ENCODE measurements at regions not wholly inside any gene's neighbourhood (a gene's known extent, or its start where the extent isn't known, plus 50 kb on each side); places are given as distances from the start of the nearest gene placed in this dataset.
A peak's percentile ranks its signal among the peaks of the same experiment; 100 is the strongest.

- no peak overlapping the region for H3K4me3 Mint-ChIP-seq (ENCODE audit: low read depth)
- H3K27me3 Mint-ChIP-seq = peaks cover 9% of the 10 kb centered on the region
- H3K9me3 Mint-ChIP-seq (ENCODE audit: low read depth) = no peaks in the 10 kb centered on the region
- H3K4me1 Mint-ChIP-seq (ENCODE audit: low read depth) = peaks cover 23% of the 10 kb centered on the region
- TF ChIP-seq CTCF (IDR thresholded peaks at IDR 0.05; ENCODE audit: unreplicated experiment) = no peak
- H3K27ac Mint-ChIP-seq = no peak overlapping the region
- no peak for DNase-seq (ENCODE audit: low spot score, unreplicated experiment)
- H3K36me3 Mint-ChIP-seq (ENCODE audit: insufficient read depth) = no peaks in the 10 kb centered on the region
Measured at GRCh38 chr5:7080501-7080900, 315.4 kb upstream of the ADCY2 start.

- no peak for DNase-seq (ENCODE audit: low spot score, unreplicated experiment)
- no peak for TF ChIP-seq CTCF (IDR thresholded peaks at IDR 0.05; ENCODE audit: unreplicated experiment)
- Mint-ChIP-seq H3K27me3 (peaks cover 4% of the 10 kb centered on the region), H3K4me1 (ENCODE audit: low read depth) (peaks cover 2% of the 10 kb centered on the region), H3K36me3 (ENCODE audit: insufficient read depth) (no peaks in the 10 kb centered on the region), H3K4me3 (ENCODE audit: low read depth) (no peak overlapping the region), H3K27ac (no peak overlapping the region), H3K9me3 (ENCODE audit: low read depth) (no peaks in the 10 kb centered on the region)
Measured at GRCh38 chr5:7087719-7088297, 308.1 kb upstream of the ADCY2 start.

- H3K27ac Mint-ChIP-seq = no peak overlapping the region
- no peak for TF ChIP-seq CTCF (IDR thresholded peaks at IDR 0.05; ENCODE audit: unreplicated experiment)
- DNase-seq (ENCODE audit: low spot score, unreplicated experiment) = no peak
- H3K4me3 Mint-ChIP-seq (ENCODE audit: low read depth) = no peak overlapping the region
- H3K36me3 Mint-ChIP-seq (ENCODE audit: insufficient read depth) = no peaks in the 10 kb centered on the region
- no peaks in the 10 kb centered on the region for H3K4me1 Mint-ChIP-seq (ENCODE audit: low read depth)
- H3K27me3 Mint-ChIP-seq = no peaks in the 10 kb centered on the region
- H3K9me3 Mint-ChIP-seq (ENCODE audit: low read depth) = no peaks in the 10 kb centered on the region
Measured at GRCh38 chr5:7088849-7089248, 307.1 kb upstream of the ADCY2 start.

GRCh38 chr5:7094626-7095025 lies 301.3 kb upstream of the ADCY2 start:
- Mint-ChIP-seq H3K4me3 (ENCODE audit: low read depth) (no peak overlapping the region), H3K36me3 (ENCODE audit: insufficient read depth) (no peaks in the 10 kb centered on the region), H3K9me3 (ENCODE audit: low read depth) (no peaks in the 10 kb centered on the region), H3K27ac (no peak overlapping the region), H3K27me3 (peaks cover 7% of the 10 kb centered on the region), H3K4me1 (ENCODE audit: low read depth) (no peaks in the 10 kb centered on the region)
- TF ChIP-seq CTCF (IDR thresholded peaks at IDR 0.05; ENCODE audit: unreplicated experiment) = no peak
- peak; percentile 65 for DNase-seq (ENCODE audit: low spot score, unreplicated experiment)

GRCh38 chr5:7096294-7096693 lies 299.6 kb upstream of the ADCY2 start:
- Mint-ChIP-seq H3K9me3 (ENCODE audit: low read depth) (no peaks in the 10 kb centered on the region), H3K27ac (no peak overlapping the region), H3K4me3 (ENCODE audit: low read depth) (no peak overlapping the region), H3K4me1 (ENCODE audit: low read depth) (no peaks in the 10 kb centered on the region), H3K36me3 (ENCODE audit: insufficient read depth) (no peaks in the 10 kb centered on the region), H3K27me3 (peaks cover 16% of the 10 kb centered on the region)
- TF ChIP-seq CTCF (IDR thresholded peaks at IDR 0.05; ENCODE audit: unreplicated experiment) = no peak
- DNase-seq (ENCODE audit: low spot score, unreplicated experiment) = no peak

All from progenitor cell of endocrine pancreas (in vitro differentiated cells).